WERI-Rb-1 (cell line): ENCODE measurements at regions not wholly inside any gene's neighbourhood (a gene's known extent, or its start where the extent isn't known, plus 50 kb on each side); places are given as distances from the start of the nearest gene placed in this dataset.

Source experiments
- DNase-seq: peaks from one replicate; pipeline ENCODE4 v3.0.0-alpha.2; 2020
- H3K27ac ChIP-seq: fragments of 250-450 bp; sonication (Bioruptor Pico); 2 replicates; pipeline ENCODE4 v1.5.1; 2020; ENCODE audit warnings: mild to moderate bottlenecking, moderate library complexity
- H3K27me3 ChIP-seq: fragments of 250-450 bp; sonication (Bioruptor Pico); 2 replicates; pipeline ENCODE4 v1.5.1; 2021; ENCODE audit warnings: mild to moderate bottlenecking, low read depth, moderate library complexity; ENCODE audit not compliant: insufficient read depth, severe bottlenecking
- H3K36me3 ChIP-seq: fragments of 250-450 bp; sonication (Bioruptor Pico); 2 replicates; pipeline ENCODE4 v1.5.1; 2020; ENCODE audit warnings: mild to moderate bottlenecking, moderate library complexity
- H3K4me3 ChIP-seq: 2 replicates; pipeline ENCODE4 v1.5.1; 2011; ENCODE audit warnings: low read depth, mild to moderate bottlenecking, control low read depth, low read length
- H3K9me3 ChIP-seq: fragments of 250-450 bp; sonication (Bioruptor Pico); 2 replicates; pipeline ENCODE4 v1.5.1; 2021; ENCODE audit warnings: mild to moderate bottlenecking, moderate library complexity; ENCODE audit not compliant: severe bottlenecking
- CTCF ChIP-seq: IDR thresholded peaks from 2 replicates; pipeline ENCODE4 v1.5.1; 2011; ENCODE audit warnings: low read depth, mild to moderate bottlenecking, control low read depth, inconsistent platforms, low read length

- H3K27ac ChIP-seq = no peak overlapping the region
- TF ChIP-seq CTCF = no peak
- H3K27me3 ChIP-seq = no peaks in the 10 kb centered on the region
- H3K36me3 ChIP-seq = no peaks in the 10 kb centered on the region
- no peak for DNase-seq
- no peak overlapping the region for H3K4me3 ChIP-seq
- H3K9me3 ChIP-seq = no peaks in the 10 kb centered on the region
Observed at GRCh38 chr19:31502536-31503170, 153.4 kb upstream of the TSHZ3 start.

GRCh38 chr19:31503211-31503610 lies 154.0 kb upstream of the TSHZ3 start:
- TF ChIP-seq CTCF = no peak
- Histone ChIP-seq H3K27me3 (no peaks in the 10 kb centered on the region), H3K36me3 (no peaks in the 10 kb centered on the region), H3K4me3 (no peak overlapping the region), H3K9me3 (no peaks in the 10 kb centered on the region), H3K27ac (no peak overlapping the region)
- DNase-seq = no peak

- Histone ChIP-seq H3K36me3 (no peaks in the 10 kb centered on the region), H3K9me3 (no peaks in the 10 kb centered on the region), H3K27me3 (no peaks in the 10 kb centered on the region), H3K4me3 (no peak overlapping the region), H3K27ac (no peak overlapping the region)
- no peak for TF ChIP-seq CTCF
- DNase-seq = no peak
Observed at GRCh38 chr19:31504221-31504620, 155.0 kb upstream of the TSHZ3 start.

- H3K27ac ChIP-seq = no peak overlapping the region
- no peak for TF ChIP-seq CTCF
- H3K9me3 ChIP-seq = no peaks in the 10 kb centered on the region
- H3K36me3 ChIP-seq = no peaks in the 10 kb centered on the region
- DNase-seq = no peak
- H3K27me3 ChIP-seq = no peaks in the 10 kb centered on the region
- H3K4me3 ChIP-seq = no peak overlapping the region
Observed at GRCh38 chr19:31505596-31505910, 156.3 kb upstream of the TSHZ3 start.

- no peak for TF ChIP-seq CTCF
- Histone ChIP-seq H3K27ac (no peak overlapping the region), H3K4me3 (no peak overlapping the region), H3K36me3 (no peaks in the 10 kb centered on the region), H3K9me3 (no peaks in the 10 kb centered on the region), H3K27me3 (no peaks in the 10 kb centered on the region)
- DNase-seq = no peak
Observed at GRCh38 chr19:31506102-31506501, 156.9 kb upstream of the TSHZ3 start.

GRCh38 chr19:31510635-31511034 lies 161.4 kb upstream of the TSHZ3 start:
- no peak for DNase-seq
- no peak overlapping the region for H3K27ac ChIP-seq
- H3K9me3 ChIP-seq = no peaks in the 10 kb centered on the region
- TF ChIP-seq CTCF = no peak
- H3K36me3 ChIP-seq = no peaks in the 10 kb centered on the region
- no peaks in the 10 kb centered on the region for H3K27me3 ChIP-seq
- no peak overlapping the region for H3K4me3 ChIP-seq
